H9 (cell line): ENCODE measurements at regions not wholly inside any gene's neighbourhood (a gene's known extent, or its start where the extent isn't known, plus 50 kb on each side); places are given as distances from the start of the nearest gene placed in this dataset.

ENCODE experiments used
- DNase-seq: peaks from one replicate; pipeline ENCODE4 v3.0.0-alpha.2; 2017
- H2AFZ ChIP-seq: one replicate; pipeline ENCODE4 v1.6.1; 2013; ENCODE audit warnings: mild to moderate bottlenecking, low read length, control low read depth, moderate library complexity
- H2AK5ac ChIP-seq: 2 replicates; pipeline ENCODE4 v1.6.1; 2013; ENCODE audit warnings: low read length, control low read depth, mixed read lengths; ENCODE audit not compliant: insufficient read length
- H2BK120ac ChIP-seq: one replicate; pipeline ENCODE4 v1.6.1; 2013; ENCODE audit warnings: low read depth, mild to moderate bottlenecking, low read length, control low read depth, inconsistent platforms; ENCODE audit not compliant: poor library complexity, severe bottlenecking
- H2BK12ac ChIP-seq: 2 replicates; pipeline ENCODE4 v1.6.1; 2013; ENCODE audit warnings: low read length, control low read depth, mixed read lengths, low read depth; ENCODE audit not compliant: insufficient read length
- H2BK15ac ChIP-seq: 2 replicates; pipeline ENCODE4 v1.6.1; 2013; ENCODE audit warnings: low read depth, low read length, control low read depth
- H2BK20ac ChIP-seq: one replicate; pipeline ENCODE4 v1.6.1; 2013; ENCODE audit warnings: low read depth, mild to moderate bottlenecking, low read length, control low read depth, inconsistent platforms; ENCODE audit not compliant: poor library complexity, severe bottlenecking
- H2BK5ac ChIP-seq: 2 replicates; pipeline ENCODE4 v1.6.1; 2013; ENCODE audit warnings: low read length, control low read depth, mixed read lengths; ENCODE audit not compliant: insufficient read length
- H3K14ac ChIP-seq: 2 replicates; pipeline ENCODE4 v1.6.1; 2013; ENCODE audit warnings: low read length, control low read depth; ENCODE audit not compliant: insufficient read depth
- H3K18ac ChIP-seq: 2 replicates; pipeline ENCODE4 v1.6.1; 2013; ENCODE audit warnings: low read depth, mild to moderate bottlenecking, mixed read lengths, low read length, control low read depth; ENCODE audit not compliant: insufficient read length
- H3K23ac ChIP-seq: 2 replicates; pipeline ENCODE4 v1.6.1; 2013; ENCODE audit warnings: low read length, control low read depth, mixed read lengths, low read depth; ENCODE audit not compliant: insufficient read length
- H3K23me2 ChIP-seq: 2 replicates; pipeline ENCODE4 v1.6.1; 2013; ENCODE audit warnings: low read depth, mild to moderate bottlenecking, mixed read lengths, low read length, control low read depth; ENCODE audit not compliant: insufficient read length, poor library complexity, severe bottlenecking
- H3K27ac ChIP-seq: 2 replicates; pipeline ENCODE4 v1.5.1; 2013; ENCODE audit warnings: low read length, control low read depth, mixed read lengths, low read depth; ENCODE audit not compliant: insufficient read length
- H3K27me3 ChIP-seq: 2 replicates; pipeline ENCODE4 v1.6.1; 2013; ENCODE audit warnings: low read length, control low read depth, inconsistent platforms; ENCODE audit not compliant: insufficient read depth
- H3K4ac ChIP-seq: 2 replicates; pipeline ENCODE4 v1.6.1; 2013; ENCODE audit warnings: low read depth, mild to moderate bottlenecking, control low read depth, inconsistent platforms, low read length, moderate library complexity
- H3K4me1 ChIP-seq: 2 replicates; pipeline ENCODE4 v1.6.1; 2013; ENCODE audit warnings: low read length, control low read depth, inconsistent platforms; ENCODE audit not compliant: insufficient read depth
- H3K4me2 ChIP-seq: 2 replicates; pipeline ENCODE4 v1.6.1; 2013; ENCODE audit warnings: low read length, control low read depth, mixed read lengths; ENCODE audit not compliant: insufficient read length, insufficient read depth
- H3K56ac ChIP-seq: 2 replicates; pipeline ENCODE4 v1.6.1; 2013; ENCODE audit warnings: low read depth, mild to moderate bottlenecking, mixed read lengths, low read length, control low read depth; ENCODE audit not compliant: insufficient read length
- H3K79me1 ChIP-seq: 2 replicates; pipeline ENCODE4 v1.6.1; 2013; ENCODE audit warnings: low read depth, mild to moderate bottlenecking, moderate library complexity, low read length, control low read depth, inconsistent platforms; ENCODE audit not compliant: insufficient read depth, poor library complexity, severe bottlenecking
- H3K79me2 ChIP-seq: 2 replicates; pipeline ENCODE4 v1.6.1; 2013; ENCODE audit warnings: low read length, control low read depth, inconsistent platforms; ENCODE audit not compliant: insufficient read depth
- H3K9ac ChIP-seq: 2 replicates; pipeline ENCODE4 v1.6.1; 2013; ENCODE audit warnings: low read length, control low read depth, mixed read lengths; ENCODE audit not compliant: insufficient read length; ENCODE audit errors: extremely low read depth
- H3K9me3 ChIP-seq: one replicate; pipeline ENCODE4 v1.6.1; 2013; ENCODE audit warnings: low read depth, low read length, inconsistent platforms; ENCODE audit not compliant: control insufficient read depth
- H3T11ph ChIP-seq: one replicate; pipeline ENCODE4 v1.6.1; 2013; ENCODE audit warnings: mild to moderate bottlenecking, low read length, control low read depth, inconsistent platforms
- H4K20me1 ChIP-seq: one replicate; pipeline ENCODE4 v1.6.1; 2013; ENCODE audit not compliant: control insufficient read depth, insufficient read length, insufficient read depth
- H4K5ac ChIP-seq: 2 replicates; pipeline ENCODE4 v1.6.1; 2013; ENCODE audit warnings: low read depth, mild to moderate bottlenecking, mixed read lengths, low read length, control low read depth; ENCODE audit not compliant: insufficient read length
- H4K8ac ChIP-seq: replicated peaks from 2 replicates; pipeline ENCODE4 v1.6.1; 2013; ENCODE audit warnings: low read length, control low read depth, mixed read lengths, low read depth; ENCODE audit not compliant: insufficient read length
- H4K91ac ChIP-seq: 2 replicates; pipeline ENCODE4 v1.6.1; 2013; ENCODE audit warnings: low read depth, mild to moderate bottlenecking, moderate library complexity, mixed read lengths, low read length, control low read depth; ENCODE audit not compliant: insufficient read length
- H3K27ac Mint-ChIP-seq, 3 experiments: 2 replicates in 2 of 3; 3 replicates in 1 of 3; pipeline ENCODE4 v1.8.0; 2020 to 2021; ENCODE audit warnings: mixed read lengths in 3 of 3, mild to moderate bottlenecking in 1 of 3, moderate library complexity in 1 of 3
- H3K27me3 Mint-ChIP-seq: 2 replicates; pipeline ENCODE4 v1.8.0; 2021; ENCODE audit warnings: low read depth, mild to moderate bottlenecking, moderate library complexity, mixed read lengths
- H3K36me3 Mint-ChIP-seq, 3 experiments: 2 replicates in 2 of 3; 3 replicates in 1 of 3; pipeline ENCODE4 v1.8.0; 2020 to 2021; ENCODE audit warnings: low read depth in 3 of 3, mixed read lengths in 3 of 3; ENCODE audit not compliant: insufficient read depth in 1 of 3
- H3K4me1 Mint-ChIP-seq, 2 experiments: 2 replicates each; pipeline ENCODE4 v1.8.0; 2020; ENCODE audit warnings: mixed read lengths in 2 of 2
- H3K4me3 Mint-ChIP-seq, 2 experiments: 2 replicates in 1 of 2; 3 replicates in 1 of 2; pipeline ENCODE4 v1.8.0; 2020 to 2021; ENCODE audit warnings: mild to moderate bottlenecking in 2 of 2, mixed read lengths in 2 of 2, moderate library complexity in 1 of 2
- H3K9me3 Mint-ChIP-seq, 2 experiments: 2 replicates in 1 of 2; 3 replicates in 1 of 2; pipeline ENCODE4 v1.8.0; 2020; ENCODE audit warnings: mild to moderate bottlenecking in 2 of 2, mixed read lengths in 2 of 2, moderate library complexity in 1 of 2
- WGBS: extraction: QIAGEN DNeasy Blood & Tissue Kit; methylation state at CpG from one replicate; pipeline ENCODE4 v1.1.7; 2013; ENCODE audit warnings: missing lambda C conversion rate, low lambda C conversion rate, mixed read lengths; ENCODE audit not compliant: insufficient read length; ENCODE audit errors: extremely low coverage; 5-methylcytosine and 5-hydroxymethylcytosine counted together
- TF ChIP-seq, protein P1 (sequence below): fragments of 200-600 bp; sonication (generic); conservative IDR thresholded peaks from 3 replicates; pipeline ENCODE4 v1.8.0; 2021; ENCODE audit warnings: antibody characterized with exemption, mild to moderate bottlenecking

DNA sequence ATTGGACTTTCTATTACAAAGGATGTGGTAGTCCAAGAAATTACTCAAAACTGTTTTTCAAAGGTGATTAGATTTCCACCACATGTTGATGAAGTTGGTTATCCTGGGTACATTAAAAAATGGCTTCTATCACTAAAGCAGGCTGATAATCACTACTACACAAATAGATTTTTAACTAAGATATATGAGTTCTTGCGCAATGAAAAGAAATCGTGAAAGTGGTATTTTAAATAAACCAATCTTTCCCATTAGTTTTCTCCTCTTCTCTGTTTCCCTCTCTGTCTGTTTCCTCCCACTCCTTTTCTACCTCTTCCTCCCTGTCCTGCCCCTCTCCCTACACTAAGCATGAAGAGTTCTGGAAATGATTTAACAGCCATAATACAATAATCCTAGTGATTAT lies 487.9 kb upstream of the CITED2 start:
- DNase-seq: no peak
- H3K27ac Mint-ChIP-seq: no peak overlapping the region
- no peak overlapping the region for H2BK120ac ChIP-seq
- H3K9me3 Mint-ChIP-seq: no peaks in the 10 kb centered on the region
- H3K79me2 ChIP-seq: no peaks in the 10 kb centered on the region
- H4K5ac ChIP-seq: no peak overlapping the region
- TF ChIP-seq, protein P1, sequence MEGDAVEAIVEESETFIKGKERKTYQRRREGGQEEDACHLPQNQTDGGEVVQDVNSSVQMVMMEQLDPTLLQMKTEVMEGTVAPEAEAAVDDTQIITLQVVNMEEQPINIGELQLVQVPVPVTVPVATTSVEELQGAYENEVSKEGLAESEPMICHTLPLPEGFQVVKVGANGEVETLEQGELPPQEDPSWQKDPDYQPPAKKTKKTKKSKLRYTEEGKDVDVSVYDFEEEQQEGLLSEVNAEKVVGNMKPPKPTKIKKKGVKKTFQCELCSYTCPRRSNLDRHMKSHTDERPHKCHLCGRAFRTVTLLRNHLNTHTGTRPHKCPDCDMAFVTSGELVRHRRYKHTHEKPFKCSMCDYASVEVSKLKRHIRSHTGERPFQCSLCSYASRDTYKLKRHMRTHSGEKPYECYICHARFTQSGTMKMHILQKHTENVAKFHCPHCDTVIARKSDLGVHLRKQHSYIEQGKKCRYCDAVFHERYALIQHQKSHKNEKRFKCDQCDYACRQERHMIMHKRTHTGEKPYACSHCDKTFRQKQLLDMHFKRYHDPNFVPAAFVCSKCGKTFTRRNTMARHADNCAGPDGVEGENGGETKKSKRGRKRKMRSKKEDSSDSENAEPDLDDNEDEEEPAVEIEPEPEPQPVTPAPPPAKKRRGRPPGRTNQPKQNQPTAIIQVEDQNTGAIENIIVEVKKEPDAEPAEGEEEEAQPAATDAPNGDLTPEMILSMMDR: no peak
- no peaks in the 10 kb centered on the region for H3K27me3 Mint-ChIP-seq
- H3K23me2 ChIP-seq: no peaks in the 10 kb centered on the region
- H3K18ac ChIP-seq: no peak overlapping the region
- H2BK5ac ChIP-seq: no peak overlapping the region
- H2BK15ac ChIP-seq: no peak overlapping the region
- H2AK5ac ChIP-seq: no peak overlapping the region
- no peak overlapping the region for H2BK20ac ChIP-seq
- WGBS: no CpG with 5 or more reads among the region's 2 CpGs
- no peak overlapping the region for H3K23ac ChIP-seq
- H4K8ac ChIP-seq: no peak overlapping the region
- no peak overlapping the region for H3K27ac ChIP-seq
- H2BK12ac ChIP-seq: no peak overlapping the region
- H4K20me1 ChIP-seq: no peaks in the 10 kb centered on the region
- H3K36me3 Mint-ChIP-seq: 0 out of 7 replicates have a peak, but pooled peaks cover 0 to 4% (median 0%) of the 10 kb centered on the region in 3 experiments
- no peaks in the 10 kb centered on the region for H3K4me1 ChIP-seq
- H2AFZ ChIP-seq: no peak overlapping the region
- no peaks in the 10 kb centered on the region for H3K27me3 ChIP-seq
- H3K9ac ChIP-seq: no peak overlapping the region
- no peak overlapping the region for H3K4me3 Mint-ChIP-seq
- no peaks in the 10 kb centered on the region for H3K79me1 ChIP-seq
- H3K9me3 ChIP-seq: no peaks in the 10 kb centered on the region
- H3K56ac ChIP-seq: no peak overlapping the region
- no peak overlapping the region for H3K4ac ChIP-seq
- H3K14ac ChIP-seq: no peak overlapping the region
- no peak overlapping the region for H3K4me2 ChIP-seq
- H3K4me1 Mint-ChIP-seq: no peaks in the 10 kb centered on the region
- no peak overlapping the region for H3T11ph ChIP-seq
- H4K91ac ChIP-seq: no peak overlapping the region
